IMR-90 (cell line): ENCODE measurements at regions not wholly inside any gene's neighbourhood (a gene's known extent, or its start where the extent isn't known, plus 50 kb on each side); places are given as distances from the start of the nearest gene placed in this dataset.

Source experiments
- ATAC-seq: fragments of 200-7000 bp; cut with Tn5 transposase; 2 replicates; pipeline ENCODE4 v1.9.1; 2020; ENCODE audit warnings: low read depth, mild to moderate bottlenecking, moderate library complexity
- BruUV-seq: library from RNA; stranded (reverse); fragments of 400-500 nt; replicated peaks from 2 replicates; lab custom pipeline; 2021; lab: Mats Ljungman, UMichigan
- CTCF ChIA-PET: fragments of 300-600 bp; formaldehyde crosslinking; extraction: SDS; loops from one replicate; lab custom pipeline; 2021; ENCODE audit warnings: antibody characterized with exemption; lab: Yijun Ruan, JAX
- POLR2A ChIA-PET: fragments of 300-600 bp; sonication (Branson Sonifier 250); formaldehyde crosslinking; loops from one replicate; lab custom pipeline; 2022; ENCODE audit warnings: antibody characterized with exemption; ENCODE audit not compliant: unreplicated experiment; lab: Charles Lee
- DNase-seq: peaks from one replicate; pipeline ENCODE4 v3.0.0; 2013
- H2AFZ ChIP-seq: replicated peaks from 2 replicates; pipeline ENCODE3; 2013; ENCODE audit warnings: low read length, mild to moderate bottlenecking; ENCODE audit not compliant: poor library complexity
- H2AK5ac ChIP-seq: 2 replicates; pipeline ENCODE4 v1.6.1; 2013; ENCODE audit warnings: low read depth, low read length, inconsistent platforms
- H2AK9ac ChIP-seq: replicated peaks from 2 replicates; pipeline ENCODE3; 2013; ENCODE audit warnings: mild to moderate bottlenecking, low read depth, low read length, moderate library complexity; ENCODE audit not compliant: poor library complexity
- H2BK120ac ChIP-seq: 2 replicates; pipeline ENCODE4 v1.6.1; 2013; ENCODE audit warnings: low read depth, low read length, inconsistent platforms
- H2BK15ac ChIP-seq: 3 replicates; pipeline ENCODE4 v1.6.1; 2013; ENCODE audit warnings: low read depth, low read length, inconsistent platforms
- H2BK20ac ChIP-seq: 2 replicates; pipeline ENCODE4 v1.6.1; 2013; ENCODE audit warnings: low read depth, mild to moderate bottlenecking, inconsistent platforms, low read length, moderate library complexity
- H2BK5ac ChIP-seq: 2 replicates; pipeline ENCODE4 v1.6.1; 2013; ENCODE audit warnings: mild to moderate bottlenecking, low read depth, low read length, inconsistent platforms; ENCODE audit not compliant: poor library complexity, severe bottlenecking
- H3K14ac ChIP-seq: replicated peaks from 2 replicates; pipeline ENCODE4 v1.6.1; 2013; ENCODE audit warnings: low read depth, low read length, inconsistent platforms
- H3K18ac ChIP-seq: 2 replicates; pipeline ENCODE4 v1.6.1; 2013; ENCODE audit warnings: low read depth, low read length, control low read depth
- H3K23ac ChIP-seq: 2 replicates; pipeline ENCODE4 v1.6.1; 2013; ENCODE audit warnings: low read depth, low read length, inconsistent platforms
- H3K27ac ChIP-seq: 2 replicates; pipeline ENCODE4 v1.5.1; 2013; ENCODE audit warnings: mild to moderate bottlenecking, control low read depth, low read length; ENCODE audit not compliant: insufficient read depth
- H3K27me3 ChIP-seq: 2 replicates; pipeline ENCODE4 v1.6.1; 2013; ENCODE audit warnings: low read length; ENCODE audit not compliant: control insufficient read depth, insufficient read depth
- H3K36me3 ChIP-seq: 2 replicates; pipeline ENCODE4 v1.6.1; 2013; ENCODE audit warnings: low read length, mixed read lengths; ENCODE audit not compliant: control insufficient read depth, insufficient read depth
- H3K4ac ChIP-seq: 2 replicates; pipeline ENCODE4 v1.6.1; 2013; ENCODE audit warnings: low read depth, low read length, inconsistent platforms
- H3K4me1 ChIP-seq: 2 replicates; pipeline ENCODE4 v1.6.1; 2013; ENCODE audit warnings: low read length, mixed read lengths; ENCODE audit not compliant: control insufficient read depth, insufficient read depth
- H3K4me2 ChIP-seq: 2 replicates; pipeline ENCODE4 v1.6.1; 2013; ENCODE audit warnings: low read depth, mild to moderate bottlenecking, control low read depth, low read length, moderate library complexity
- H3K4me3 ChIP-seq: 2 replicates; pipeline ENCODE4 v1.5.1; 2013; ENCODE audit warnings: low read depth, mild to moderate bottlenecking, control low read depth, low read length, moderate library complexity; ENCODE audit not compliant: insufficient read depth
- H3K56ac ChIP-seq: 2 replicates; pipeline ENCODE4 v1.6.1; 2013; ENCODE audit warnings: low read length, inconsistent platforms; ENCODE audit not compliant: insufficient read depth; ENCODE audit errors: extremely low read depth
- H3K79me1 ChIP-seq, 2 experiments: 2 replicates each; pipeline ENCODE4 v1.6.1; 2013; ENCODE audit warnings: low read length in 2 of 2, inconsistent platforms in 1 of 2, low read depth in 1 of 2
- H3K9ac ChIP-seq: 2 replicates; pipeline ENCODE4 v1.6.1; 2013; ENCODE audit warnings: low read depth, low read length, control low read depth
- H3K9me1 ChIP-seq: 2 replicates; pipeline ENCODE4 v1.6.1; 2013; ENCODE audit warnings: low read length, inconsistent platforms; ENCODE audit not compliant: insufficient read depth
- H3K9me3 ChIP-seq: 2 replicates; pipeline ENCODE4 v1.6.1; 2013; ENCODE audit warnings: low read length; ENCODE audit not compliant: control insufficient read depth, insufficient read depth
- H4K20me1 ChIP-seq: 2 replicates; pipeline ENCODE4 v1.6.1; 2013; ENCODE audit warnings: low read length, inconsistent platforms; ENCODE audit not compliant: insufficient read depth
- H4K5ac ChIP-seq: 2 replicates; pipeline ENCODE4 v1.6.1; 2013; ENCODE audit warnings: mild to moderate bottlenecking, low read depth, low read length, control low read depth
- H4K8ac ChIP-seq, 2 experiments: 2 replicates each; pipeline ENCODE4 v1.6.1; 2013; ENCODE audit warnings: low read depth in 2 of 2, low read length in 2 of 2, control low read depth in 1 of 2, inconsistent platforms in 1 of 2
- H4K91ac ChIP-seq: 2 replicates; pipeline ENCODE4 v1.6.1; 2013; ENCODE audit warnings: low read depth, low read length, inconsistent platforms; ENCODE audit not compliant: insufficient read depth
- BHLHE40 ChIP-seq: fragments of 150-350 bp; IDR thresholded peaks from 2 replicates; pipeline ENCODE4 v1.6.1; 2016; ENCODE audit warnings: mild to moderate bottlenecking, low read depth, low read length
- CEBPB ChIP-seq: IDR thresholded peaks from 2 replicates; pipeline ENCODE4 v1.6.1; 2012; ENCODE audit warnings: low read depth, low read length, improper control_type of control experiment
- CHD1 ChIP-seq: IDR thresholded peaks from 2 replicates; pipeline ENCODE4 v1.6.1; 2012; ENCODE audit warnings: low read depth, low read length, improper control_type of control experiment
- ELK1 ChIP-seq: fragments of 150-350 bp; IDR thresholded peaks from 2 replicates; pipeline ENCODE4 v1.6.1; 2016; ENCODE audit warnings: low read depth, mild to moderate bottlenecking, low read length, moderate library complexity, borderline replicate concordance
- FOS ChIP-seq: fragments of 150-350 bp; IDR thresholded peaks from 2 replicates; pipeline ENCODE4 v1.6.1; 2016; ENCODE audit warnings: low read depth, low read length
- MAFK ChIP-seq: IDR thresholded peaks from 2 replicates; pipeline ENCODE4 v1.6.1; 2012; ENCODE audit warnings: low read depth, low read length, improper control_type of control experiment
- MAZ ChIP-seq: IDR thresholded peaks from 2 replicates; pipeline ENCODE4 v1.6.1; 2012; ENCODE audit warnings: low read depth, mild to moderate bottlenecking, low read length, improper control_type of control experiment, moderate library complexity, borderline replicate concordance
- MXI1 ChIP-seq: IDR thresholded peaks from 2 replicates; pipeline ENCODE4 v1.6.1; 2012; ENCODE audit warnings: low read depth, mild to moderate bottlenecking, low read length, moderate library complexity, borderline replicate concordance
- NFE2L2 ChIP-seq: fragments of 150-350 bp; IDR thresholded peaks from 2 replicates; pipeline ENCODE4 v1.6.1; 2016; ENCODE audit warnings: low read depth, mild to moderate bottlenecking, low read length
- POLR2A ChIP-seq: IDR thresholded peaks from 2 replicates; pipeline ENCODE4 v1.6.1; 2012; ENCODE audit warnings: mild to moderate bottlenecking, low read depth, low read length
- RAD21 ChIP-seq: IDR thresholded peaks from 2 replicates; pipeline ENCODE4 v1.6.1; 2012; ENCODE audit warnings: low read length, improper control_type of control experiment
- RCOR1 ChIP-seq: IDR thresholded peaks from 2 replicates; pipeline ENCODE4 v1.6.1; 2012; ENCODE audit warnings: mild to moderate bottlenecking, low read length, improper control_type of control experiment; ENCODE audit not compliant: insufficient replicate concordance
- RFX5 ChIP-seq: IDR thresholded peaks from 2 replicates; pipeline ENCODE4 v1.8.0; 2012; ENCODE audit warnings: low read depth, mild to moderate bottlenecking, low read length, moderate library complexity
- SMC3 ChIP-seq: fragments of 150-350 bp; IDR thresholded peaks from 2 replicates; pipeline ENCODE4 v1.6.1; 2016; ENCODE audit warnings: low read depth, mild to moderate bottlenecking, antibody characterized with exemption, low read length, moderate library complexity
- USF2 ChIP-seq: fragments of 150-350 bp; IDR thresholded peaks from 2 replicates; pipeline ENCODE4 v1.6.1; 2017; ENCODE audit warnings: mild to moderate bottlenecking, antibody characterized with exemption, low read length, low read depth
- WGBS, 2 experiments: methylation state at CpG; one replicate each; pipeline versions ENCODE4 v1.1.5 to v1.1.7; 2013; ENCODE audit warnings: missing lambda C conversion rate in 2 of 2; ENCODE audit not compliant: insufficient read length in 1 of 2; ENCODE audit errors: extremely low coverage in 2 of 2; 5-methylcytosine and 5-hydroxymethylcytosine counted together
- dilution Hi-C: fragments of 300-500 bp; cut with HindIII; formaldehyde crosslinking; loops from one replicate; pipeline ENCODE4 v1.14.3; 2018; ENCODE audit warnings: low sequenced_read_pairs; ENCODE audit not compliant: unreplicated experiment
- in situ Hi-C: fragments of 300-500 bp; cut with MboI; formaldehyde crosslinking; loops from 3 replicates; pipeline ENCODE4 v1.14.3; 2019; ENCODE audit warnings: low sequenced_read_pairs, inconsistent platforms, mixed read lengths
- intact Hi-C: fragments of 100-400 bp; cut with micrococcal nuclease; formaldehyde crosslinking; loops from 2 replicates; pipeline ENCODE4 v1.10.0; 2022
- TF ChIP-seq, protein P1 (sequence below): conservative IDR thresholded peaks from 2 replicates; pipeline ENCODE4 v1.5.1; 2012; ENCODE audit warnings: mild to moderate bottlenecking, low read depth, low read length, improper control_type of control experiment

- 0 out of 4 replicates have a peak, but pooled peaks cover 0 to 3% of the 10 kb centered on the region in 2 experiments for H3K79me1 ChIP-seq
- no peak overlapping the region for H2BK20ac ChIP-seq
- H4K8ac ChIP-seq: no peak overlapping the region
- H3K14ac ChIP-seq: no peak overlapping the region
- H3K9me3 ChIP-seq: no peaks in the 10 kb centered on the region
- no TSS peak for BruUV-seq
- no peak overlapping the region for H3K27ac ChIP-seq
- H2BK15ac ChIP-seq: peak overlapping the region; percentile 15; the same call in 1 of the 3 replicates
- ATAC-seq (no peak), DNase-seq (no peak)
- peak overlapping the region; percentile 3; the same call in 1 of the 2 replicates for H2BK120ac ChIP-seq
- peaks cover 6% of the 10 kb centered on the region for H3K9me1 ChIP-seq
- H4K91ac ChIP-seq: no peak overlapping the region
- peak overlapping the region; percentile 29; the same call in 1 of the 2 replicates for H2AK5ac ChIP-seq
- no peak overlapping the region for H3K18ac ChIP-seq
- H3K4me2 ChIP-seq: no peak overlapping the region
- H3K56ac ChIP-seq: no peak overlapping the region
- in situ Hi-C loops: no loop called here
- dilution Hi-C loops: no loop called here
- H3K4me3 ChIP-seq: no peak overlapping the region
- TF ChIP-seq MAFK (no peak), POLR2A (no peak), MXI1 (no peak), SMC3 (no peak), RCOR1 (no peak), MAZ (no peak), NFE2L2 (no peak), CEBPB (no peak), USF2 (no peak), ELK1 (no peak), RAD21 (no peak), RFX5 (no peak), CHD1 (no peak), FOS (no peak), BHLHE40 (no peak)
- TF ChIP-seq, protein P1, sequence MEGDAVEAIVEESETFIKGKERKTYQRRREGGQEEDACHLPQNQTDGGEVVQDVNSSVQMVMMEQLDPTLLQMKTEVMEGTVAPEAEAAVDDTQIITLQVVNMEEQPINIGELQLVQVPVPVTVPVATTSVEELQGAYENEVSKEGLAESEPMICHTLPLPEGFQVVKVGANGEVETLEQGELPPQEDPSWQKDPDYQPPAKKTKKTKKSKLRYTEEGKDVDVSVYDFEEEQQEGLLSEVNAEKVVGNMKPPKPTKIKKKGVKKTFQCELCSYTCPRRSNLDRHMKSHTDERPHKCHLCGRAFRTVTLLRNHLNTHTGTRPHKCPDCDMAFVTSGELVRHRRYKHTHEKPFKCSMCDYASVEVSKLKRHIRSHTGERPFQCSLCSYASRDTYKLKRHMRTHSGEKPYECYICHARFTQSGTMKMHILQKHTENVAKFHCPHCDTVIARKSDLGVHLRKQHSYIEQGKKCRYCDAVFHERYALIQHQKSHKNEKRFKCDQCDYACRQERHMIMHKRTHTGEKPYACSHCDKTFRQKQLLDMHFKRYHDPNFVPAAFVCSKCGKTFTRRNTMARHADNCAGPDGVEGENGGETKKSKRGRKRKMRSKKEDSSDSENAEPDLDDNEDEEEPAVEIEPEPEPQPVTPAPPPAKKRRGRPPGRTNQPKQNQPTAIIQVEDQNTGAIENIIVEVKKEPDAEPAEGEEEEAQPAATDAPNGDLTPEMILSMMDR: no peak
- peak overlapping the region; percentile 9 for H2AK9ac ChIP-seq
- ChIA-PET CTCF (no interaction called here), POLR2A (no interaction called here)
- H3K36me3 ChIP-seq: no peaks in the 10 kb centered on the region
- no peaks in the 10 kb centered on the region for H4K20me1 ChIP-seq
- no peak overlapping the region for H3K23ac ChIP-seq
- no peak overlapping the region for H2BK5ac ChIP-seq
- H3K4me1 ChIP-seq: peaks cover 4% of the 10 kb centered on the region
- peak overlapping the region; percentile 8; the same call in 1 of the 2 replicates for H3K4ac ChIP-seq
- no peak overlapping the region for H4K5ac ChIP-seq
- intact Hi-C loops: no loop called here
- no peaks in the 10 kb centered on the region for H3K27me3 ChIP-seq
- no CpG with 5 or more reads among the region's 2 CpGs for WGBS, 2 experiments
- H2AFZ ChIP-seq: no peak overlapping the region
- H3K9ac ChIP-seq: no peak overlapping the region
These were observed 121.0 kb upstream of the SH3BP4 start for GRCh38 chr2:234830853-234831252.
